HEK293 (cell line): ENCODE measurements at regions not wholly inside any gene's neighbourhood (a gene's known extent, or its start where the extent isn't known, plus 50 kb on each side); places are given as distances from the start of the nearest gene placed in this dataset.

ENCODE experiments used
- CTCF ChIA-PET: fragments of 350-600 bp; formaldehyde crosslinking; extraction: SDS; loops from one replicate; lab custom pipeline; 2021; ENCODE audit warnings: antibody characterized with exemption; lab: Yijun Ruan, JAX
- POLR2A ChIA-PET: fragments of 300-600 bp; formaldehyde crosslinking; extraction: SDS; loops from one replicate; lab custom pipeline; 2020; ENCODE audit warnings: antibody characterized with exemption, inconsistent platforms; lab: Yijun Ruan, JAX
- H3K27ac ChIP-seq: fragments of 200-500 bp; sonication (Bioruptor generic); 2 replicates; pipeline ENCODE4 v1.5.1; 2014; ENCODE audit warnings: low read depth, low read length, control low read depth, inconsistent platforms; ENCODE audit errors: extremely low read depth
- H3K36me3 ChIP-seq, 2 experiments: fragments of 200-500 bp in 1 of 2; sonication (Bioruptor generic) in 1 of 2; 1 replicate in 1 of 2; 2 replicates in 1 of 2; pipeline ENCODE4 v1.5.1; 2014 to 2017; ENCODE audit warnings: inconsistent platforms in 2 of 2, low read length in 2 of 2; ENCODE audit not compliant: control insufficient read depth in 2 of 2, insufficient read depth in 1 of 2
- H3K4me1 ChIP-seq: fragments of 200-500 bp; sonication (Bioruptor generic); 2 replicates; pipeline ENCODE4 v1.5.1; 2014; ENCODE audit warnings: mild to moderate bottlenecking, low read length, inconsistent platforms; ENCODE audit not compliant: control insufficient read depth, insufficient read depth
- H3K4me3 ChIP-seq: 2 replicates; pipeline ENCODE4 v1.5.1; 2011; ENCODE audit warnings: low read depth, mild to moderate bottlenecking, control low read depth, low read length, moderate library complexity
- H3K9me3 ChIP-seq: fragments of 200-500 bp; sonication (Bioruptor generic); 2 replicates; pipeline ENCODE4 v1.5.1; 2014; ENCODE audit warnings: low read depth, low read length, inconsistent platforms; ENCODE audit not compliant: control insufficient read depth, insufficient read depth
- GLI2 ChIP-seq: fragments of 450-650 bp; formaldehyde crosslinking; IDR thresholded peaks from 2 replicates; pipeline ENCODE4; 2017; ENCODE audit warnings: missing biosample characterization, missing genetic modification characterization, low read depth, borderline replicate concordance
- PRDM1 ChIP-seq: fragments of 450-650 bp; formaldehyde crosslinking; IDR thresholded peaks from 2 replicates; pipeline ENCODE4; 2016; ENCODE audit warnings: missing biosample characterization, missing genetic modification characterization
- SP2 ChIP-seq: fragments of 450-650 bp; formaldehyde crosslinking; IDR thresholded peaks from 2 replicates; pipeline ENCODE4 v1.5.1; 2016; ENCODE audit warnings: missing biosample characterization, missing genetic modification characterization
- TRIM28 ChIP-seq: IDR thresholded peaks from 2 replicates; pipeline ENCODE4 v1.6.1; 2011; ENCODE audit warnings: low read length, control low read depth, borderline replicate concordance
- ZBTB20 ChIP-seq: fragments of 450-650 bp; formaldehyde crosslinking; IDR thresholded peaks from 2 replicates; pipeline ENCODE4 v1.5.1; 2016; ENCODE audit warnings: missing biosample characterization, missing genetic modification characterization
- ZFP3 ChIP-seq: fragments of 450-650 bp; formaldehyde crosslinking; IDR thresholded peaks from 2 replicates; pipeline ENCODE4 v1.5.1; 2016; ENCODE audit warnings: low read depth, missing biosample characterization, missing genetic modification characterization
- ZNF10 ChIP-seq: fragments of 450-650 bp; formaldehyde crosslinking; IDR thresholded peaks from 2 replicates; pipeline ENCODE4 v1.5.1; 2017; ENCODE audit warnings: missing biosample characterization, missing genetic modification characterization
- ZNF138 ChIP-seq: fragments of 450-650 bp; formaldehyde crosslinking; IDR thresholded peaks from 2 replicates; pipeline ENCODE4 v1.5.1; 2016; ENCODE audit warnings: missing biosample characterization, missing genetic modification characterization, borderline replicate concordance
- ZNF140 ChIP-seq: fragments of 450-650 bp; formaldehyde crosslinking; IDR thresholded peaks from 2 replicates; pipeline ENCODE4 v1.5.1; 2016; ENCODE audit warnings: missing biosample characterization, missing genetic modification characterization
- ZNF248 ChIP-seq: fragments of 450-650 bp; formaldehyde crosslinking; IDR thresholded peaks from 2 replicates; pipeline ENCODE4 v1.5.1; 2017; ENCODE audit warnings: missing biosample characterization, missing genetic modification characterization
- ZNF341 ChIP-seq: fragments of 450-650 bp; formaldehyde crosslinking; IDR thresholded peaks from 2 replicates; pipeline ENCODE4; 2016; ENCODE audit warnings: low read depth, missing biosample characterization, missing genetic modification characterization
- ZNF391 ChIP-seq: fragments of 450-650 bp; formaldehyde crosslinking; IDR thresholded peaks from 2 replicates; pipeline ENCODE4 v1.5.1; 2016; ENCODE audit warnings: low read depth, missing biosample characterization, missing genetic modification characterization, borderline replicate concordance
- ZNF416 ChIP-seq: fragments of 450-650 bp; formaldehyde crosslinking; IDR thresholded peaks from 2 replicates; pipeline ENCODE4 v1.5.1; 2016; ENCODE audit warnings: missing biosample characterization, missing genetic modification characterization
- ZNF48 ChIP-seq: fragments of 450-650 bp; formaldehyde crosslinking; IDR thresholded peaks from 2 replicates; pipeline ENCODE4 v1.5.1; 2016; ENCODE audit warnings: missing biosample characterization, missing genetic modification characterization
- ZNF585B ChIP-seq: fragments of 450-650 bp; formaldehyde crosslinking; IDR thresholded peaks from 2 replicates; pipeline ENCODE4 v1.5.1; 2016; ENCODE audit warnings: missing biosample characterization, missing genetic modification characterization
- ZNF624 ChIP-seq: fragments of 450-650 bp; formaldehyde crosslinking; IDR thresholded peaks from 2 replicates; pipeline ENCODE4 v1.5.1; 2017; ENCODE audit warnings: missing biosample characterization, missing genetic modification characterization
- ZNF701 ChIP-seq: fragments of 450-650 bp; formaldehyde crosslinking; IDR thresholded peaks from 2 replicates; pipeline ENCODE4 v1.5.1; 2016; ENCODE audit warnings: missing biosample characterization, missing genetic modification characterization
- ZNF704 ChIP-seq: fragments of 450-650 bp; formaldehyde crosslinking; IDR thresholded peaks from 2 replicates; pipeline ENCODE4 v1.5.1; 2016; ENCODE audit warnings: missing biosample characterization, missing genetic modification characterization
- ZNF777 ChIP-seq: fragments of 450-650 bp; formaldehyde crosslinking; IDR thresholded peaks from 2 replicates; pipeline ENCODE4 v1.5.1; 2017; ENCODE audit warnings: missing biosample characterization, missing genetic modification characterization, borderline replicate concordance
- ZNF792 ChIP-seq: fragments of 450-650 bp; formaldehyde crosslinking; IDR thresholded peaks from 2 replicates; pipeline ENCODE4 v1.5.1; 2016; ENCODE audit warnings: missing biosample characterization, missing genetic modification characterization
- ZNF830 ChIP-seq: fragments of 450-650 bp; IDR thresholded peaks from 2 replicates; pipeline ENCODE4 v1.5.0; 2018; ENCODE audit warnings: missing biosample characterization, missing genetic modification characterization, low read depth, mild to moderate bottlenecking, moderate library complexity
- TF ChIP-seq, protein P1 (sequence below): fragments of 450-650 bp; formaldehyde crosslinking; IDR thresholded peaks from 2 replicates; pipeline ENCODE4 v1.5.1; 2016; ENCODE audit warnings: missing biosample characterization, missing genetic modification characterization
- TF ChIP-seq, protein P2 (sequence below): fragments of 450-650 bp; IDR thresholded peaks from 2 replicates; pipeline ENCODE4 v1.5.1; 2018; ENCODE audit warnings: missing biosample characterization, missing genetic modification characterization

- no peak overlapping the region for H3K4me3 ChIP-seq
- no peaks in the 10 kb centered on the region for H3K36me3 ChIP-seq
- ChIA-PET CTCF (interaction anchor here (0.6 kb wide), 1 partner anchor 548 kb away, joined by 4 read pairs; no protein-coding TSS in a partner anchor), POLR2A (no interaction called here)
- no peaks in the 10 kb centered on the region for H3K9me3 ChIP-seq
- peaks cover 17% of the 10 kb centered on the region for H3K4me1 ChIP-seq
- no peak overlapping the region for H3K27ac ChIP-seq
- TF ChIP-seq ZNF704 (tag by site-specific recombination) (no peak), ZNF416 (tag by site-specific recombination) (no peak), ZNF585B (tag by site-specific recombination) (0 out of 2 replicates have a peak, but pooled peaks have one; percentile 31), ZNF248 (tag by site-specific recombination) (no peak), ZNF48 (tag by site-specific recombination) (no peak), ZNF624 (tag by site-specific recombination) (no peak)
- TF ChIP-seq, all 188 proteins: peak for 1
Observed at GRCh38 chr12:105559310-105559709, 228.8 kb downstream of the C12orf75 start.

GRCh38 chr12:105561546-105562198 is 231.2 kb downstream of the C12orf75 start:
- Histone ChIP-seq H3K4me3 (no peak overlapping the region), H3K9me3 (no peaks in the 10 kb centered on the region), H3K27ac (peak overlapping the region; percentile 73), H3K36me3 (no peaks in the 10 kb centered on the region), H3K4me1 (peaks cover 14% of the 10 kb centered on the region)
- POLR2A ChIA-PET: interaction anchor here (0.6 to 1.1 kb wide), 6 partner anchors 13 to 1695 kb away, joined by 3 to 5 read pairs (median 4); no protein-coding TSS in a partner anchor
- CTCF ChIA-PET: interaction anchor here (0.6 to 0.7 kb wide), 2 partner anchors 147 to 457 kb away, joined by 3 to 5 read pairs; no protein-coding TSS in a partner anchor
- TF ChIP-seq ZFP3 (tag by site-specific recombination) (no peak), ZBTB20 (tag by site-specific recombination) (peak; percentile 35), PRDM1 (tag by site-specific recombination) (peak; percentile 55; the same call in 1 of the 2 replicates)

DNA sequence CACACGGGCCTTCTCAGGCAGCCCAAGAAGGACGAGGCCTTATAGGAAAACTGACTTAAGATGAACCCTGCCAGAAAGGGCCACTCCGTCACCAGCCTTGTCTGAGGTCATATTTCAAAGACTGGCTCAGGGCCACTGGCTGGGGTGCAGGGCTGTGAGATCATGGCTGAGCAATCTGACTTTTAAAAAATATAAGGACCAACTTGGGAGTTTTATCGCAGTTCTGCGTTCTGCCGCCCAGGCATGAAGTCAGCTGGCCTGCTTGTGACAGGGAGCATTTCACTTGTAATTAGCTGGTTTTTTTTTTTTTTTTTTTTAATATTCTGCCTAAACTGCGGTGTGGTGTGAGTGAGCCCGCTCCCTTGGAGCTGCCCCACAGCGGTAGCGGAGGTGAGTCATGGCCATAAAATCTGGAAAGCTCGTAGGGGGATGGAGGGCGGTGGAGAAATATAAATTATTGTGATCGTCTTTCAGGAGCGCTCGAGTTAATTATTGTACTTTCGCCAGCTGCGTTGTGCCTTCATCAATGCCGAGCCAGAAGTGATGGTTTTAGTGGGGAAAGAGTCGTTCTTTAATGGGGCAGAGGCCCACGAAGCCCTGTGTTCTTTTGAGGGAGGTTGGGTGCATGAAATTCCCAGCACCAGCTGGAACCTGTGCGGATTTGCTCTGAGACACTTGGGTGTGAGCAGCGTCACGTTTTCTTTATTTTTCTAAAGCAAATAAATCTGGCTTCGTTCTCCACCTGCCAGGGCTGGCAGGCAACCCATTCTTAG is 231.9 kb downstream of the C12orf75 start:
- POLR2A ChIA-PET: interaction anchor here (0.6 to 1.1 kb wide), 10 partner anchors 8 to 1695 kb away, joined by 3 to 6 read pairs (median 4); no protein-coding TSS in a partner anchor
- H3K4me1 ChIP-seq: peaks cover 14% of the 10 kb centered on the region
- H3K9me3 ChIP-seq: no peaks in the 10 kb centered on the region
- peak overlapping the region; percentile 73 for H3K27ac ChIP-seq
- no peaks in the 10 kb centered on the region for H3K36me3 ChIP-seq
- H3K4me3 ChIP-seq: peak overlapping the region; percentile 16
- CTCF ChIA-PET: interaction anchor here (0.5 to 0.7 kb wide), 4 partner anchors 146 to 571 kb away, joined by 3 to 5 read pairs (median 4); no protein-coding TSS in a partner anchor
- TF ChIP-seq ZNF341 (tag by site-specific recombination): peak; percentile 37; the same call in 1 of the 2 replicates
- no peak for TF ChIP-seq ZNF10 (tag by site-specific recombination)
- no peak; the same call in 1 of the 2 replicates for TF ChIP-seq GLI2 (tag by site-specific recombination)
- TF ChIP-seq ZFP3 (tag by site-specific recombination): peak; percentile 40; the same call in 1 of the 2 replicates
- TF ChIP-seq ZNF830 (tag by site-specific recombination): no peak
- TF ChIP-seq TRIM28: no peak; the same call in 1 of the 2 replicates
- no peak for TF ChIP-seq ZNF792 (tag by site-specific recombination)
- no peak for TF ChIP-seq ZNF48 (tag by site-specific recombination)
- no peak for TF ChIP-seq ZNF140 (tag by site-specific recombination)
- no peak for TF ChIP-seq ZNF138 (tag by site-specific recombination)
- TF ChIP-seq SP2: no peak
- no peak for TF ChIP-seq ZNF777 (tag by site-specific recombination)
- no peak for TF ChIP-seq ZNF701
- TF ChIP-seq, protein P1, sequence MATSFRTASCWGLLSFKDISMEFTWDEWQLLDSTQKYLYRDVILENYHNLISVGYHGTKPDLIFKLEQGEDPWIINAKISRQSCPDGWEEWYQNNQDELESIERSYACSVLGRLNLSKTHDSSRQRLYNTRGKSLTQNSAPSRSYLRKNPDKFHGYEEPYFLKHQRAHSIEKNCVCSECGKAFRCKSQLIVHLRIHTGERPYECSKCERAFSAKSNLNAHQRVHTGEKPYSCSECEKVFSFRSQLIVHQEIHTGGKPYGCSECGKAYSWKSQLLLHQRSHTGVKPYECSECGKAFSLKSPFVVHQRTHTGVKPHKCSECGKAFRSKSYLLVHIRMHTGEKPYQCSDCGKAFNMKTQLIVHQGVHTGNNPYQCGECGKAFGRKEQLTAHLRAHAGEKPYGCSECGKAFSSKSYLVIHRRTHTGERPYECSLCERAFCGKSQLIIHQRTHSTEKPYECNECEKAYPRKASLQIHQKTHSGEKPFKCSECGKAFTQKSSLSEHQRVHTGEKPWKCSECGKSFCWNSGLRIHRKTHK (tag by site-specific recombination): no peak
- TF ChIP-seq, protein P2, sequence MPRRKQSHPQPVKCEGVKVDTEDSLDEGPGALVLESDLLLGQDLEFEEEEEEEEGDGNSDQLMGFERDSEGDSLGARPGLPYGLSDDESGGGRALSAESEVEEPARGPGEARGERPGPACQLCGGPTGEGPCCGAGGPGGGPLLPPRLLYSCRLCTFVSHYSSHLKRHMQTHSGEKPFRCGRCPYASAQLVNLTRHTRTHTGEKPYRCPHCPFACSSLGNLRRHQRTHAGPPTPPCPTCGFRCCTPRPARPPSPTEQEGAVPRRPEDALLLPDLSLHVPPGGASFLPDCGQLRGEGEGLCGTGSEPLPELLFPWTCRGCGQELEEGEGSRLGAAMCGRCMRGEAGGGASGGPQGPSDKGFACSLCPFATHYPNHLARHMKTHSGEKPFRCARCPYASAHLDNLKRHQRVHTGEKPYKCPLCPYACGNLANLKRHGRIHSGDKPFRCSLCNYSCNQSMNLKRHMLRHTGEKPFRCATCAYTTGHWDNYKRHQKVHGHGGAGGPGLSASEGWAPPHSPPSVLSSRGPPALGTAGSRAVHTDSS (tag by site-specific recombination): 0 out of 2 replicates have a peak, but pooled peaks have one; percentile 18
- TF ChIP-seq ZNF391 (tag by site-specific recombination): peak; percentile 78; the same call in 1 of the 2 replicates
